DND-41 (cell line): ENCODE measurements at regions not wholly inside any gene's neighbourhood (a gene's known extent, or its start where the extent isn't known, plus 50 kb on each side); places are given as distances from the start of the nearest gene placed in this dataset.

ENCODE experiments used
- CTCF ChIP-seq: IDR thresholded peaks from 2 replicates; pipeline ENCODE4 v1.5.1; 2012; ENCODE audit warnings: borderline replicate concordance, low read length, moderate library complexity, mild to moderate bottlenecking; ENCODE audit not compliant: poor library complexity, severe bottlenecking; ENCODE audit errors: extremely low read depth
- EZH2 ChIP-seq: IDR thresholded peaks from 3 replicates; pipeline ENCODE4 v1.6.1; 2012; ENCODE audit warnings: borderline replicate concordance, low read depth, mild to moderate bottlenecking, moderate library complexity, low read length, inconsistent platforms; ENCODE audit not compliant: severe bottlenecking

- no peak for TF ChIP-seq CTCF
- TF ChIP-seq EZH2: no peak
Observed at GRCh38 chr10:108471420-108471819, 1306.9 kb upstream of the SORCS1 start.
